NK-92 (cell line): ENCODE measurements at regions not wholly inside any gene's neighbourhood (a gene's known extent, or its start where the extent isn't known, plus 50 kb on each side); places are given as distances from the start of the nearest gene placed in this dataset.
"Not testable (repeated sequence)": the region's sequence is repeated elsewhere in the genome, so short reads cannot be mapped to it uniquely, and the experiment has no call there.

Experiments used
- DNase-seq: peaks from one replicate; lab custom pipeline; 2025; ENCODE audit not compliant: unreplicated experiment; lab: John Stamatoyannopoulos, UW

- no peak for DNase-seq
Observed at GRCh38 chr22:49404576-49405241, 423.0 kb downstream of the BRD1 start.

- no peak for DNase-seq
Observed at GRCh38 chr22:49404020-49404419, 423.7 kb downstream of the BRD1 start.

GRCh38 chr22:49403102-49403501 is 424.6 kb downstream of the BRD1 start:
- no peak for DNase-seq

- no peak for DNase-seq
Observed at GRCh38 chr22:49402169-49402568, 425.5 kb downstream of the BRD1 start.

GRCh38 chr22:49400941-49401598 is 426.6 kb downstream of the BRD1 start:
- no peak for DNase-seq

GRCh38 chr22:49400136-49400940 is 427.3 kb downstream of the BRD1 start:
- DNase-seq: no peak

GRCh38 chr22:49398646-49399045 is 429.0 kb downstream of the BRD1 start:
- no peak for DNase-seq

GRCh38 chr22:49398115-49398514 is 429.6 kb downstream of the BRD1 start:
- no peak for DNase-seq

- no peak for DNase-seq
Observed at GRCh38 chr22:49396817-49397216, 430.9 kb downstream of the BRD1 start.

GRCh38 chr22:49395617-49396016 is 432.1 kb downstream of the BRD1 start:
- no peak for DNase-seq

- not testable (repeated sequence) for DNase-seq
Observed at GRCh38 chr22:49395062-49395461, 432.6 kb downstream of the BRD1 start.

GRCh38 chr22:49394116-49394785 is 433.4 kb downstream of the BRD1 start:
- DNase-seq: no peak

- DNase-seq: no peak
Observed at GRCh38 chr22:49393526-49393925, 434.1 kb downstream of the BRD1 start.

- no peak for DNase-seq
Observed at GRCh38 chr22:49392841-49393510, 434.7 kb downstream of the BRD1 start.

- DNase-seq: no peak
Observed at GRCh38 chr22:49392247-49392646, 435.4 kb downstream of the BRD1 start.

GRCh38 chr22:49391436-49391835 is 436.2 kb downstream of the BRD1 start:
- DNase-seq: no peak

- no peak for DNase-seq
Observed at GRCh38 chr22:49390954-49391353, 436.7 kb downstream of the BRD1 start.

GRCh38 chr22:49383909-49384308 is 443.8 kb downstream of the BRD1 start:
- not testable (repeated sequence) for DNase-seq

- DNase-seq: no peak
Observed at GRCh38 chr22:49382451-49382735, 445.3 kb downstream of the BRD1 start.

- no peak for DNase-seq
Observed at GRCh38 chr22:49381595-49382450, 445.9 kb downstream of the BRD1 start.
